ENCODE measurements at regions not wholly inside any gene's neighbourhood (a gene's known extent, or its start where the extent isn't known, plus 50 kb on each side); places are given as distances from the start of the nearest gene placed in this dataset.

GRCh38 chr6:40196135-40196518 is 261.9 kb upstream of the MOCS1 start:
- no peaks in the 10 kb centered on the region for H3K36me3 ChIP-seq (ENCODE audit: control insufficient read depth, insufficient read depth, low read length)
- no peak overlapping the region for H3K4me3 ChIP-seq (ENCODE audit: low read depth, low read length)
- no peak overlapping the region for H2AFZ ChIP-seq
- H3K9me3 ChIP-seq (ENCODE audit: control insufficient read depth, low read length) = no peaks in the 10 kb centered on the region
- H3K27me3 ChIP-seq (ENCODE audit: control insufficient read depth, insufficient read depth, low read length) = no peaks in the 10 kb centered on the region
- H3K4me1 ChIP-seq = no peaks in the 10 kb centered on the region
- no peak for TF ChIP-seq CTCF (IDR thresholded peaks at IDR 0.05)
- H3K27ac ChIP-seq = no peak overlapping the region
- no peak overlapping the region for H3K9ac ChIP-seq
- H3K4me2 ChIP-seq (ENCODE audit: low read length) = no peak overlapping the region
- no peaks in the 10 kb centered on the region for H3K79me2 ChIP-seq

GRCh38 chr6:40195428-40196134 is 261.3 kb upstream of the MOCS1 start:
- Histone ChIP-seq H3K9me3 (ENCODE audit: control insufficient read depth, low read length) (no peaks in the 10 kb centered on the region), H3K27ac (no peak overlapping the region), H3K4me3 (ENCODE audit: low read depth, low read length) (no peak overlapping the region), H2AFZ (no peak overlapping the region), H3K36me3 (ENCODE audit: control insufficient read depth, insufficient read depth, low read length) (no peaks in the 10 kb centered on the region), H3K27me3 (ENCODE audit: control insufficient read depth, insufficient read depth, low read length) (no peaks in the 10 kb centered on the region), H3K4me1 (no peaks in the 10 kb centered on the region), H3K9ac (no peak overlapping the region), H3K79me2 (no peaks in the 10 kb centered on the region), H3K4me2 (ENCODE audit: low read length) (no peak overlapping the region)
- TF ChIP-seq CTCF (IDR thresholded peaks at IDR 0.05) = no peak

GRCh38 chr6:40194447-40195170 is 260.3 kb upstream of the MOCS1 start:
- H3K4me3 ChIP-seq (ENCODE audit: low read depth, low read length) = no peak overlapping the region
- H3K36me3 ChIP-seq (ENCODE audit: control insufficient read depth, insufficient read depth, low read length) = no peaks in the 10 kb centered on the region
- H3K4me2 ChIP-seq (ENCODE audit: low read length) = no peak overlapping the region
- no peak overlapping the region for H2AFZ ChIP-seq
- no peaks in the 10 kb centered on the region for H3K9me3 ChIP-seq (ENCODE audit: control insufficient read depth, low read length)
- no peaks in the 10 kb centered on the region for H3K4me1 ChIP-seq
- no peaks in the 10 kb centered on the region for H3K27me3 ChIP-seq (ENCODE audit: control insufficient read depth, insufficient read depth, low read length)
- H3K27ac ChIP-seq = no peak overlapping the region
- no peak for TF ChIP-seq CTCF (IDR thresholded peaks at IDR 0.05)
- no peaks in the 10 kb centered on the region for H3K79me2 ChIP-seq
- H3K9ac ChIP-seq = no peak overlapping the region

- Histone ChIP-seq H3K79me2 (no peaks in the 10 kb centered on the region), H3K27ac (no peak overlapping the region), H3K4me2 (ENCODE audit: low read length) (no peak overlapping the region), H3K9me3 (ENCODE audit: control insufficient read depth, low read length) (no peaks in the 10 kb centered on the region), H2AFZ (no peak overlapping the region), H3K36me3 (ENCODE audit: control insufficient read depth, insufficient read depth, low read length) (no peaks in the 10 kb centered on the region), H3K4me3 (ENCODE audit: low read depth, low read length) (no peak overlapping the region), H3K4me1 (no peaks in the 10 kb centered on the region), H3K9ac (no peak overlapping the region), H3K27me3 (ENCODE audit: control insufficient read depth, insufficient read depth, low read length) (no peaks in the 10 kb centered on the region)
- TF ChIP-seq CTCF (IDR thresholded peaks at IDR 0.05) = no peak
Measured at GRCh38 chr6:40192516-40192915, 258.3 kb upstream of the MOCS1 start.

Measured in parathyroid adenoma (tissue), 2 donors.